ENCODE measurements at regions not wholly inside any gene's neighbourhood (a gene's known extent, or its start where the extent isn't known, plus 50 kb on each side); places are given as distances from the start of the nearest gene placed in this dataset.
A peak's percentile ranks its signal among the peaks of the same experiment; 100 is the strongest.

DNA sequence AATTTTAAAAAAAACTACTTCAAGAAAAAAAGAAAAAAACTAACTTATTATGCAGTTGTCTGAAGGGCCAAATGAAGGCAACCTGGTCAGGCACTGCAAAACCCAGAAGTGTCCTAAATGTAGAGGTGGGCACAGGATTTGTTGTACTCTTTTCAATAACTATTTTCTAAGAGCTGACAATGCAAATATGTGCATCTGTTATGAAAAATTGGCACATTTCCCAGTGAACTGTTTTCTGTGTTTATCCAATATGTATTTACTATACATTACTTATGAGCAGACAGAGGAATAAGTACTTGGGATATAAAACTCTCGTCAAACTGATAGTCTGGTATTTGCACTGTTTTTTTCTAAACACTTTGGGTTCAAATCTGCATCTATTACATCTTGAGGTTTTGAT is 188.0 kb upstream of the C21orf91 start:
- DNase-seq (peak; percentile 42 to 96 (median 95)), ATAC-seq (ENCODE audit: insufficient read depth, low FRiP score) (no peak)
- WGBS, 2 donors, result 58 to 63% methylated on average over 1 of the region's 1 CpG
- no peaks in the 10 kb centered on the region for H3K36me3 ChIP-seq (ENCODE audit: control insufficient read depth in 4 of 4, insufficient read depth in 4 of 4, low read length in 4 of 4)
- TF ChIP-seq, protein P1, sequence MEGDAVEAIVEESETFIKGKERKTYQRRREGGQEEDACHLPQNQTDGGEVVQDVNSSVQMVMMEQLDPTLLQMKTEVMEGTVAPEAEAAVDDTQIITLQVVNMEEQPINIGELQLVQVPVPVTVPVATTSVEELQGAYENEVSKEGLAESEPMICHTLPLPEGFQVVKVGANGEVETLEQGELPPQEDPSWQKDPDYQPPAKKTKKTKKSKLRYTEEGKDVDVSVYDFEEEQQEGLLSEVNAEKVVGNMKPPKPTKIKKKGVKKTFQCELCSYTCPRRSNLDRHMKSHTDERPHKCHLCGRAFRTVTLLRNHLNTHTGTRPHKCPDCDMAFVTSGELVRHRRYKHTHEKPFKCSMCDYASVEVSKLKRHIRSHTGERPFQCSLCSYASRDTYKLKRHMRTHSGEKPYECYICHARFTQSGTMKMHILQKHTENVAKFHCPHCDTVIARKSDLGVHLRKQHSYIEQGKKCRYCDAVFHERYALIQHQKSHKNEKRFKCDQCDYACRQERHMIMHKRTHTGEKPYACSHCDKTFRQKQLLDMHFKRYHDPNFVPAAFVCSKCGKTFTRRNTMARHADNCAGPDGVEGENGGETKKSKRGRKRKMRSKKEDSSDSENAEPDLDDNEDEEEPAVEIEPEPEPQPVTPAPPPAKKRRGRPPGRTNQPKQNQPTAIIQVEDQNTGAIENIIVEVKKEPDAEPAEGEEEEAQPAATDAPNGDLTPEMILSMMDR (IDR thresholded peaks at IDR 0.05; ENCODE audit: control extremely low read depth, extremely low read depth), result no peak
- H3K4me1 ChIP-seq (ENCODE audit: control insufficient read depth in 5 of 5, insufficient read depth in 5 of 5, low read length in 5 of 5), result peaks cover 0 to 36% (median 0%) of the 10 kb centered on the region in 5 donors
- H3K9ac ChIP-seq (ENCODE audit: insufficient read depth in 1 of 2, low read length in 2 of 2), result no peak overlapping the region
- no peaks in the 10 kb centered on the region for H3K27me3 ChIP-seq (ENCODE audit: control insufficient read depth in 3 of 3, insufficient read depth in 3 of 3, low read length in 2 of 3)
- H3K9me3 ChIP-seq (ENCODE audit: control insufficient read depth in 4 of 4, insufficient read depth in 3 of 4, low read length in 3 of 4), result no peaks in the 10 kb centered on the region
- H3K27ac ChIP-seq (ENCODE audit: low read depth in 1 of 2, low read length in 1 of 2), result no peak overlapping the region
- H3K4me3 ChIP-seq, result no peak overlapping the region

DNA sequence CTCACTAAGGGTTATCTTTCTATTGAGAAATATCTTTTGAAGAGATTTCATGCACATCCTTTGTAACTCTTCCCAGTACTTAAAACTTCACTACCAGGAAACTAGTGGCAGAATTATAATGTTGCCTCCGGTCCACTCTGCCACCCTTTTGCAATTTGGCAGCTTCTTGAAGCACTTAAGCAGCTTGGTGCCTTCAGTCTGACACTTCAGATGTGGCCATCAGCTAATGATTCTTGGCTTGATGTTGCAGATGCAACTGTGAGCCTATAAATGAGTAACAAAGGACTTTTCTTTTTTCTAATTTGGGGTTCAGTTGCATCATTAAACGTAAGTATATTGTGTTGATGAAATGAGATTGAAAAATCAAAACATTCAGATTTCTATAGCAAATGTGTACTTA is 187.5 kb upstream of the C21orf91 start:
- no peak for ATAC-seq (ENCODE audit: insufficient read depth, low FRiP score)
- TF ChIP-seq, protein P1 (IDR thresholded peaks at IDR 0.05; ENCODE audit: control extremely low read depth, extremely low read depth), result no peak
- peak; percentile 78 to 94 (median 93) for DNase-seq
- Histone ChIP-seq H3K4me1 (ENCODE audit: control insufficient read depth in 5 of 5, insufficient read depth in 5 of 5, low read length in 5 of 5) (peaks cover 0 to 36% (median 0%) of the 10 kb centered on the region in 5 donors), H3K9ac (ENCODE audit: insufficient read depth in 1 of 2, low read length in 2 of 2) (no peak overlapping the region), H3K9me3 (ENCODE audit: control insufficient read depth in 4 of 4, insufficient read depth in 3 of 4, low read length in 3 of 4) (no peaks in the 10 kb centered on the region), H3K36me3 (ENCODE audit: control insufficient read depth in 4 of 4, insufficient read depth in 4 of 4, low read length in 4 of 4) (no peaks in the 10 kb centered on the region), H3K27ac (ENCODE audit: low read depth in 1 of 2, low read length in 1 of 2) (no peak overlapping the region), H3K4me3 (no peak overlapping the region), H3K27me3 (ENCODE audit: control insufficient read depth in 3 of 3, insufficient read depth in 3 of 3, low read length in 2 of 3) (no peaks in the 10 kb centered on the region)
- 20 to 45% methylated on average over 2 of the region's 2 CpGs for WGBS, 2 donors

DNA sequence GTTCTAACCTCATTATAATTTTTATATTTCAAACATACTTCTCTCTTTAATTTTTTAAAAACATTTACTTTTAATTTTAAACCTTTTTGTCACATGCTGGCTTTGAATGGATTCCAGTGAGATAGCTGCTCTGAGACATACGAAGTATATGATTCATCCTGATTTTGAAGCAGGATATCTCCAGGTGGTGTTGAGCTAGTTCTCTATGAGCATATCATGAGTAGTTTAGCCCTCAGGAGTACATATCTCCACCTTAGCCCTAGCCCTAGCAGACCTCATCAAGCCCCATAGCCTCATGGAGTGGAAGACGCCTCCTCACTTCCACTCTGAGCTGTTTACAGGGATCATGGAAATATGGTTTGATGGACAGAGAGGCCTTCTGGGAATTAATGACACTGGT is 183.2 kb upstream of the C21orf91 start:
- WGBS, 2 donors, result 96 to 99% methylated on average over 2 of the region's 2 CpGs
- Histone ChIP-seq H3K4me1 (ENCODE audit: control insufficient read depth in 5 of 5, insufficient read depth in 5 of 5, low read length in 5 of 5) (peaks cover 0 to 25% (median 0%) of the 10 kb centered on the region in 5 donors), H3K36me3 (ENCODE audit: control insufficient read depth in 4 of 4, insufficient read depth in 4 of 4, low read length in 4 of 4) (no peaks in the 10 kb centered on the region), H3K9ac (ENCODE audit: insufficient read depth in 1 of 2, low read length in 2 of 2) (no peak overlapping the region), H3K27me3 (ENCODE audit: control insufficient read depth in 3 of 3, insufficient read depth in 3 of 3, low read length in 2 of 3) (no peaks in the 10 kb centered on the region), H3K27ac (ENCODE audit: low read depth in 1 of 2, low read length in 1 of 2) (no peak overlapping the region), H3K4me3 (no peak overlapping the region), H3K9me3 (ENCODE audit: control insufficient read depth in 4 of 4, insufficient read depth in 3 of 4, low read length in 3 of 4) (peaks cover 0 to 2% (median 0%) of the 10 kb centered on the region in 4 donors)
- TF ChIP-seq, protein P1 (IDR thresholded peaks at IDR 0.05; ENCODE audit: control extremely low read depth, extremely low read depth), result no peak
- DNase-seq (no peak), ATAC-seq (ENCODE audit: insufficient read depth, low FRiP score) (no peak)
